HG02870 (cell line): ENCODE measurements at regions not wholly inside any gene's neighbourhood (a gene's known extent, or its start where the extent isn't known, plus 50 kb on each side); places are given as distances from the start of the nearest gene placed in this dataset.
"Not testable (repeated sequence)": the region's sequence is repeated elsewhere in the genome, so short reads cannot be mapped to it uniquely, and the experiment has no call there.

Experiments used
- ATAC-seq: cut with Tn5 transposase; IDR thresholded peaks from one replicate; pipeline ENCODE4 v1.9.1; 2021; ENCODE audit warnings: mild to moderate bottlenecking, moderate library complexity; ENCODE audit not compliant: unreplicated experiment

- no peak for ATAC-seq
Observed at GRCh38 chr2:56784046-56784445, 600.3 kb downstream of the CCDC85A start.

DNA sequence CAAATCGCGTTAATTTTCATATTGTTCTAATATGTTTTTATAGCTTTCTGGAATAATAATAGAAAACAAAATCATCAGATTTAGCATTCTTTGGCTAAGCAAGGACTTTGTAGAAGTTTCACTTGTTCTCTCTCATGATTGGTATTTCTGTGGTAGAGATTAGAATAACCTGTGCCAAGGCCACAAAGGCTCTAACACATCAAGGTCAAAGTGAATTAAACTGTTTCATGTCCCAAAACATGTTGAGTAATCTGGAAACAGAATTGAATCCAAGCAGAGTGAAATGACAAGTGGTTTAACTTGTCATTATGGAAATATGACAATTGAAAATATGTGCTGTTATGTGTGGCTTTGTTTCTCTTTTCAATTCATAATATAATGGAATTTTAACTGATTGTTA, 617.4 kb downstream of the CCDC85A start:
- ATAC-seq: no peak

DNA sequence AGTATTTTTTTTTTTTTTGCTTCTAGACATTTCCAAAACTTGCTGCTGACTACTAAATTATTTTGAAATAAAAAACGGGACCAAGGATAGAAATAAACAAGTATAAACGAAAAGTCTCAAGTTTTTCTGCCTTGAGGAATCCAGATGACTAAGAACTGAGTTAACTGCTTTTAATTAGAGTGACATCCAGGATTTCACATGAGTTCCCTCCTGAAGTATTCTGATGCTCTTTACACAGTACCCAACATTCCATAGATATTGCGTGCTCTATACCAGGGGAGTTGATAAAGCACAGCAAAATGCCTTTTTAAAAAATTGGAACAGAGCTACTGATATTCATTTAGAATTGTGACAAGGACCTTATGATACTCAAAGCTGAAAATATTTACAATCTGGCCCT, 618.0 kb downstream of the CCDC85A start:
- no peak for ATAC-seq

- ATAC-seq: no peak
Observed at GRCh38 chr2:56803596-56803995, 619.8 kb downstream of the CCDC85A start.

GRCh38 chr2:56806924-56807323, 623.1 kb downstream of the CCDC85A start:
- no peak for ATAC-seq

DNA sequence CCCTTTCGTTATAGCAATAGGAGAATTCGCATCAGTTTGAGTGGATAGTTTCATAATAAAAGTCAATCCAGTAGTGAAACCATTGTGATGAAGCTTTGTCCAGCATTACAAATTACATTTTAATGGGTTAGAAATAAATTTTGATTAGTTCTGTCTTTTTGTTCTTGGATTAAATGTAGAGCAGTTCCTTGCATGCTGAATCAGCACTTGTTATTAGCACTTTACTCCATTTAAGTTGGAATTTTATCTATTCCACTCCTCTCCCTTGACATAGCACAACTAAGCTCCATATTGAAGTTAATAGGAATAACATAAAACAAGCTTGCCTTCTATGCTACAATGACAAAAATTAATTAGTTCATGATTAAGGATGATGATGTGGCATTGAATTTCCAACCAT, 624.1 kb downstream of the CCDC85A start:
- no peak for ATAC-seq

- ATAC-seq: no peak
Observed at GRCh38 chr2:56811401-56811800, 627.6 kb downstream of the CCDC85A start.

DNA sequence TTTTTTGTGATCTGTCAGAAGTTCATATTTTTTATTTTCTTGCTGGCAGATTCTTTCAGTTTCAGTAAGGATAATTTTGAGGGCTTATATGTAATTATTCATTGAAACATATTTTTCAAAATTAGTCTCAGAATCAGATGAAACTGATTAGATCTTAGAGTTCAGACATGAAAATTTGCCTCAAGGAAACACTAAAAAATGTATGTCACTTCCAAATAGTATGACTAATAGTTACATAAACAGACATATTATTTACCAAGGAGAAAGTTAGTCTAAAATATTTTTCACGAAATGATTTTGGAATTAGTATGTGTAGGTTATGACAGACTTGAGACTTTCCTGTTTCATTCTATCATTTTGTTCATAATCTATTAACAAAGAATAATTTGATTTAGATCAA, 628.6 kb downstream of the CCDC85A start:
- ATAC-seq: no peak

- ATAC-seq: no peak
Observed at GRCh38 chr2:56813490-56813889, 629.7 kb downstream of the CCDC85A start.

DNA sequence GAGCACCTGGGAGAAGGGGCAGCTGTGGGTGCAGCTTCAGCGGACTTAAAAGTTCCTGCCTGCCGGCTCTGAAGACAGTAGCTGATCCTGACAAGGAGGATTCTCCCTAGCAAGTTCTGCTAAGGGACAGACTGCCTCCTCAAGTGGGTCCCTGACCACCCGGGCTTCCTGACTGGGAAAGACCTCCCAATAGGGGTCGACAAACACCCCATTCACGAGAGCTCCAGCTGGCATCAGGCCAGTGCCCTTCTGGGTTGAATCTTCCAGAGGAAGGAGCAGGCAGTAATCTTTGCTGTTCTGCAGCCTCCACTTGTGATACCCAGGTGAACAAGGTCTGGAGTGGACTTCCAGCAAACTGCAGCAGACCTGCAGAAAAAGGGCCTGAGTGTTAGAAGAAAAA, 632.9 kb downstream of the CCDC85A start:
- ATAC-seq: no peak

DNA sequence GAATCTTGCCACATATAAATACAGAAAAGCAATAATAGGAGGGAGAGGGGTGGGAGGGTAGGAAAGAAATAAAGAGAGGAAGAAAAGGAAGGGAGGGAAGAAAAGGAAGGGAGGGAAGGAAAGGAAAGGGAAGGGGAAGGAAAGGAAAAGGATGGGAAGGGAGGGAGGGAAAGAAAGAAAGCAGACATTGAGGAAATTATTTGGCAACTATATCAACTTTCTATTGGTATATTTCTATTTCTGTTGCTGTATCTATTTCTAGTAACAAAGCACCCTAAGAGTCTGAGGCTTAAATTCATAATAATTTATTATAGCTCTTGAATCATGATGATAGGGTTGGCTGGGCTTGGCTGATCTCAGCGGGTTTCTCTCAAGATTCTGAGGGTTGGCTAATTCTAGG, 648.0 kb downstream of the CCDC85A start:
- no peak for ATAC-seq

DNA sequence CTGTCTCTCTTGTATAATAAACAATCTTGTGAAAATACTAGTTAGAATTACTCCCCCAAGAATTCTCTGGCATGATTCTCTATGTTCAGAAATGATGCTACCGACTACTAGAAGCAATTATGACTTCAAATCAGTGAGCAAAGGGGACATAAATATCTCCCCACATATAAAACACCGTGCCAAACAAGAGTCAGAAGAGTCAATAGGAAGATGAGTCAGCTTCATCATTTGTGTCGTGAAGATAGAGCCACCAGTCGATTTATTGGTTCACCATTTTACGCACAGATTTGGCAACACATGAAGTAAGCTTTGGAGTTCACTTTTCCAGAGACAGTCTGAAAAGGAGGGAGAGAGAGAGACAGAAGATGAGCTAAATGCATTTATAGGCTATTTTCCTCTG, 650.9 kb downstream of the CCDC85A start:
- no peak for ATAC-seq

DNA sequence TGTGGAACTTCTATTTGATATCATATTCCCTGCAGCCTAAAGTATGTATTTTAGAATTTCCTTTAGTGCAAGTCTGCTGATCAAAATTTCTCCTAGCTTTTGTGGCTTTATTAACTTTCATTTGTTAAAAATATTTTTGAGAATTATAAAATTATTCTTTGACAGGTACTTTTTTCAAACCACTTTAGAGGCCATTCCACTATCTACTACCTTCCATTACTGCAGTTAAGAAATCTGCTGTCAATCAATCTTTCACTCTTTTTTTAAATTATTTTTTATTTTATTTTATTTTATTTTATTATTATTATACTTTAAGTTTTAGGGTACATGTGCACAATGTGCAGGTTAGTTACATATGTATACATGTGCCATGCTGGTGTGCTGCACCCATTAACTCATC, 656.2 kb downstream of the CCDC85A start:
- ATAC-seq: not testable (repeated sequence)

GRCh38 chr2:56860991-56861390, 677.2 kb downstream of the CCDC85A start:
- ATAC-seq: no peak

GRCh38 chr2:56871644-56872043, 687.9 kb downstream of the CCDC85A start:
- no peak for ATAC-seq

DNA sequence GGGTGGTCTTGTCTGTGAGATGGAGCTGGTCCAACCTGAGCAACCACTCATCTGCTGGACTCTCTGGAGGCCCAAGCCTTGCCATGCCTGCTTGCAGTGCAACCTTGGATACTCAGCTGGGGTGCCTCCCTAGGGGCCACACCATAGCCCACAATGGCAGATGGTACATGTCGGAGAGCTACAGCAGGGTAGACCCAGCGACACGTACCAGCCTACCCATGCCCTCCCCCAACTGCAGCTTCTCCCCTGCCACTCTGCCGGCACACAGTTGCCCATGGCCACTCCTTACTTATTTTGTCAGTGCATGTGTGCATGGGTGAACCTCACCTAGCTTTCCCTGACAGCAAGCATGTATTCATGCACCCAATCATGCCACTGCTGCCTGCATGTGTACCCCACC, 690.9 kb downstream of the CCDC85A start:
- ATAC-seq: no peak

DNA sequence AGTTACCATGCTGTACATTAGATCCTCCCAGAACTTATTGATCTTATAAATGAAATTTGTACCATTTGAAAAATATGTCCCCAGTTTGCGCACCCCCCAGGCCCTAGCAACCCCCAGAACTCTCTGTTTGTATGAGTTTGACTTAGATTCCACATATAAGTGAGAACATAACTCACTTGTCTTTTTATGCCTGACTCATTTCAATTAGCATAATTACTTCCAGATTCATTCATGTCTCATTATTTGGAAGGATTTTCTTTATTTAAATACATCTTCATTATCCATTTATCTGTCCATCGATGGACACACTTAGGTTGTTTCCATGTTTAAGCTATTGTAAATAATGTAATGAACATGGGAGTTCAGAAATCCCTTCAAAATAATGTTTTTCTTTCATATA, 705.9 kb downstream of the CCDC85A start:
- ATAC-seq: no peak

GRCh38 chr2:56892382-56892781, 708.6 kb downstream of the CCDC85A start:
- ATAC-seq: no peak

DNA sequence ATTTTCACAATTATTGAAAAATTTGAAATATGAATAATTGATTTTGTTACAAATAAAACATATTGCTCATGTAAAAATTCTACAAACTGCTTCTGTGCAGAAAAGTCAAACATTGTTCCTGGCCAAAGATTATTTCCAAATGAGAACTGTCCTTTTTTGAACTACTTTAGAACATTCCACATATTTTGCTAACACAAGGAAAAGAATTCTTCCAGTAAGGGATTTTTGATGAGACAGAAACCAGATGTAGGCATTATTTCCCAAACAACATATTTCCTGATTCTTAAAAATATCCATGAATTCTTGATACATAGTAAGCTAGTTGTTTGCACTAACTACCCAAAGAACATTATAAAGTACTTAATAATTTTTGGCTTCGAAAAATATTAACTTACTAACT, 715.2 kb downstream of the CCDC85A start:
- ATAC-seq: no peak

GRCh38 chr2:56912490-56912889, 728.7 kb downstream of the CCDC85A start:
- no peak for ATAC-seq

GRCh38 chr2:56918790-56919189, 735.0 kb downstream of the CCDC85A start:
- no peak for ATAC-seq

- ATAC-seq: no peak
Observed at GRCh38 chr2:56933976-56934375, 750.2 kb downstream of the CCDC85A start.

DNA sequence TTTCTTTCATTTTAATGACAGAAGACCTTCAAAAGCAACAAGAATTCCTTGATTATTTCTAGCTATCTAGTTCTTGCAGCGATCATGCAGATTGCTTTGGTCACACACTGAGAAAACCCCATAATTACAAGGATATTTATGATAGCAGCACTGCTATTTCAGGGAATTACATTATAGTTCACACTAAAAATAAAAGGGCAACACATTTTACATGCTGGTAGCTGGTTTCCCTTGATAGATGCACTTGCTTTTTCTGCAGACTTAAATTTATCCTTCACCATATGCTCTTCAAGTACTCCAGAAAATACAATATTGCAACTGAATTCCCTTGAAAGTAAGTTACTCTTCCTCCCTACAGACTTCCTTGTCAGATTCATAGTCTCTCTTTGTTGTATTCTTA, 751.1 kb downstream of the CCDC85A start:
- no peak for ATAC-seq

GRCh38 chr2:56940054-56940453, 756.3 kb downstream of the CCDC85A start:
- no peak for ATAC-seq
